K562 (cell line): ENCODE measurements at regions not wholly inside any gene's neighbourhood (a gene's known extent, or its start where the extent isn't known, plus 50 kb on each side); places are given as distances from the start of the nearest gene placed in this dataset.
A peak's percentile ranks its signal among the peaks of the same experiment; 100 is the strongest.

ENCODE experiments used
- BRD4 ChIP-seq: fragments of 200-600 bp; sonication (generic); IDR thresholded peaks from 2 replicates; pipeline ENCODE4 v1.6.1; 2017; ENCODE audit warnings: inconsistent platforms
- CCAR2 ChIP-seq: fragments of 200-400 bp; formaldehyde crosslinking; IDR thresholded peaks from 2 replicates; pipeline ENCODE4 v1.6.1; 2017; ENCODE audit warnings: mild to moderate bottlenecking, low read depth, low read length
- E2F3 ChIP-seq: fragments of 250-450 bp; sonication (Bioruptor Pico); IDR thresholded peaks from 2 replicates; pipeline ENCODE4 v1.4.0; 2020; ENCODE audit warnings: mild to moderate bottlenecking
- FUS ChIP-seq: fragments of 200-400 bp; formaldehyde crosslinking; optimal IDR thresholded peaks from 2 replicates; pipeline ENCODE3; 2017; ENCODE audit warnings: low read depth, low read length
- HMG20A ChIP-seq: fragments of 450-650 bp; formaldehyde crosslinking; conservative IDR thresholded peaks from 2 replicates; pipeline ENCODE4 v1.4.0; 2020; ENCODE audit warnings: mild to moderate bottlenecking, mixed read lengths
- IFI16 ChIP-seq: fragments of 250-450 bp; sonication (Bioruptor Pico); IDR thresholded peaks from 2 replicates; pipeline ENCODE4 v2.1.2; 2022; ENCODE audit warnings: mild to moderate bottlenecking, inconsistent platforms
- ILK ChIP-seq: fragments of 450-650 bp; IDR thresholded peaks from 2 replicates; pipeline ENCODE4 v1.6.1; 2016; ENCODE audit warnings: missing genetic modification characterization, low read depth, mild to moderate bottlenecking, missing compliant biosample characterization, moderate library complexity, borderline replicate concordance
- MBD2 ChIP-seq: sonication (generic); IDR thresholded peaks from 2 replicates; pipeline ENCODE4 v1.6.1; 2016; ENCODE audit warnings: low read depth, borderline replicate concordance
- MTA1 ChIP-seq: fragments of 450-650 bp; IDR thresholded peaks from 2 replicates; pipeline ENCODE4 v1.6.1; 2017; ENCODE audit warnings: borderline replicate concordance
- NFXL1 ChIP-seq: fragments of 450-650 bp; formaldehyde crosslinking; IDR thresholded peaks from 2 replicates; pipeline ENCODE4 v1.4.0; 2021; ENCODE audit warnings: mild to moderate bottlenecking
- POLR2G ChIP-seq: fragments of 200-400 bp; formaldehyde crosslinking; IDR thresholded peaks from 2 replicates; pipeline ENCODE4 v1.6.1; 2017; ENCODE audit warnings: low read depth, mild to moderate bottlenecking, antibody characterized with exemption, low read length, moderate library complexity
- RBM17 ChIP-seq: fragments of 200-400 bp; formaldehyde crosslinking; IDR thresholded peaks from 2 replicates; pipeline ENCODE4 v1.6.1; 2017; ENCODE audit warnings: low read depth, mild to moderate bottlenecking, low read length, borderline replicate concordance
- RCOR1 ChIP-seq, 2 experiments: IDR thresholded peaks; 2 replicates each; pipeline ENCODE4 v1.6.1; 2012; ENCODE audit warnings: low read depth in 2 of 2, low read length in 2 of 2, borderline replicate concordance in 1 of 2, improper control_type of control experiment in 1 of 2
- SOX6 ChIP-seq: fragments of 450-650 bp; IDR thresholded peaks from 2 replicates; pipeline ENCODE4 v1.6.1; 2014; ENCODE audit warnings: mild to moderate bottlenecking
- TCF7L2 ChIP-seq: fragments of 150-350 bp; IDR thresholded peaks from 2 replicates; pipeline ENCODE4 v1.6.1; 2016; ENCODE audit warnings: low read depth, mild to moderate bottlenecking, low read length, moderate library complexity
- XRCC5 ChIP-seq: fragments of 200-400 bp; formaldehyde crosslinking; IDR thresholded peaks from 2 replicates; pipeline ENCODE4 v1.6.1; 2017; ENCODE audit warnings: low read depth, mild to moderate bottlenecking, low read length
- ZNF232 ChIP-seq: sonication (generic); formaldehyde crosslinking; IDR thresholded peaks from 2 replicates; pipeline ENCODE4 v1.8.0; 2022; ENCODE audit warnings: mild to moderate bottlenecking, missing genetic modification reagents
- ZNF239 ChIP-seq: fragments of 250-450 bp; sonication (Bioruptor Pico); IDR thresholded peaks from 2 replicates; pipeline ENCODE4 v1.4.0; 2020; ENCODE audit warnings: mild to moderate bottlenecking
- ZNF75A ChIP-seq: fragments of 450-650 bp; formaldehyde crosslinking; IDR thresholded peaks from 2 replicates; pipeline ENCODE4 v1.4.0; 2020; ENCODE audit warnings: mild to moderate bottlenecking
- TF ChIP-seq, protein P1 (sequence below): sonication (generic); formaldehyde crosslinking; IDR thresholded peaks from 2 replicates; pipeline ENCODE4 v1.8.0; 2023; ENCODE audit warnings: mild to moderate bottlenecking, missing genetic modification reagents
- TF ChIP-seq, protein P2 (sequence below), 2 experiments: fragments of 450-650 bp; IDR thresholded peaks; 2 replicates each; pipeline ENCODE4 v1.6.1; 2018; ENCODE audit warnings: mild to moderate bottlenecking in 2 of 2, low read depth in 1 of 2; ENCODE audit not compliant: partially characterized antibody in 2 of 2
- TF ChIP-seq, protein P3 (sequence below): sonication (generic); formaldehyde crosslinking; IDR thresholded peaks from 2 replicates; pipeline ENCODE4 v1.8.0; 2022; ENCODE audit warnings: mild to moderate bottlenecking, low read depth, missing genetic modification reagents

DNA sequence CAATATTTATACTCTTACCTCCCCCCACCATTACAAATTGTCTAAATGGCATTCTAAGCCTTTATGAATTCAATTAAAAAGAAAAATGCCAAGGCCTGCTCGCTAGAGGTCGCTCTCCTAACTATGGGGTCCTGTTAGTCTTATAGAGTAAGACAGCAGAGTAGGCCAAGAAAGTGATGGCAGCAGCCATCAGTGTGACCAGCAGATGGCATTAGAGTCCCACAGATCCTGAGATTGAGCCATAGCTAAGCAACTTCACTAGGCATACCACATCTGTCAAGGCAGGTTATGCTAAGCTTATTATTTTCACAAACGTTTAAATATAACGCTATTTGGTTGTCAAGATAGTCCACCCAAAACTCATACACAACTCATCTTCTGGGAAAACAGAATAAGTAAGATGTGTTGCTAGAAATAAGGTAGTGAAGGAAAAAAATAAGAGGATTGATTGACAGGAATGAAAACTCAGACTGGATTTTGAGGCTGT lies 57.6 kb upstream of the SCAF8 start (continued):
- TF ChIP-seq, protein P1, sequence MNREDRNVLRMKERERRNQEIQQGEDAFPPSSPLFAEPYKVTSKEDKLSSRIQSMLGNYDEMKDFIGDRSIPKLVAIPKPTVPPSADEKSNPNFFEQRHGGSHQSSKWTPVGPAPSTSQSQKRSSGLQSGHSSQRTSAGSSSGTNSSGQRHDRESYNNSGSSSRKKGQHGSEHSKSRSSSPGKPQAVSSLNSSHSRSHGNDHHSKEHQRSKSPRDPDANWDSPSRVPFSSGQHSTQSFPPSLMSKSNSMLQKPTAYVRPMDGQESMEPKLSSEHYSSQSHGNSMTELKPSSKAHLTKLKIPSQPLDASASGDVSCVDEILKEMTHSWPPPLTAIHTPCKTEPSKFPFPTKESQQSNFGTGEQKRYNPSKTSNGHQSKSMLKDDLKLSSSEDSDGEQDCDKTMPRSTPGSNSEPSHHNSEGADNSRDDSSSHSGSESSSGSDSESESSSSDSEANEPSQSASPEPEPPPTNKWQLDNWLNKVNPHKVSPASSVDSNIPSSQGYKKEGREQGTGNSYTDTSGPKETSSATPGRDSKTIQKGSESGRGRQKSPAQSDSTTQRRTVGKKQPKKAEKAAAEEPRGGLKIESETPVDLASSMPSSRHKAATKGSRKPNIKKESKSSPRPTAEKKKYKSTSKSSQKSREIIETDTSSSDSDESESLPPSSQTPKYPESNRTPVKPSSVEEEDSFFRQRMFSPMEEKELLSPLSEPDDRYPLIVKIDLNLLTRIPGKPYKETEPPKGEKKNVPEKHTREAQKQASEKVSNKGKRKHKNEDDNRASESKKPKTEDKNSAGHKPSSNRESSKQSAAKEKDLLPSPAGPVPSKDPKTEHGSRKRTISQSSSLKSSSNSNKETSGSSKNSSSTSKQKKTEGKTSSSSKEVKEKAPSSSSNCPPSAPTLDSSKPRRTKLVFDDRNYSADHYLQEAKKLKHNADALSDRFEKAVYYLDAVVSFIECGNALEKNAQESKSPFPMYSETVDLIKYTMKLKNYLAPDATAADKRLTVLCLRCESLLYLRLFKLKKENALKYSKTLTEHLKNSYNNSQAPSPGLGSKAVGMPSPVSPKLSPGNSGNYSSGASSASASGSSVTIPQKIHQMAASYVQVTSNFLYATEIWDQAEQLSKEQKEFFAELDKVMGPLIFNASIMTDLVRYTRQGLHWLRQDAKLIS (CRISPR knock-in tag): 0 out of 2 replicates have a peak, but pooled peaks have one; percentile 37
- TF ChIP-seq, protein P2, sequence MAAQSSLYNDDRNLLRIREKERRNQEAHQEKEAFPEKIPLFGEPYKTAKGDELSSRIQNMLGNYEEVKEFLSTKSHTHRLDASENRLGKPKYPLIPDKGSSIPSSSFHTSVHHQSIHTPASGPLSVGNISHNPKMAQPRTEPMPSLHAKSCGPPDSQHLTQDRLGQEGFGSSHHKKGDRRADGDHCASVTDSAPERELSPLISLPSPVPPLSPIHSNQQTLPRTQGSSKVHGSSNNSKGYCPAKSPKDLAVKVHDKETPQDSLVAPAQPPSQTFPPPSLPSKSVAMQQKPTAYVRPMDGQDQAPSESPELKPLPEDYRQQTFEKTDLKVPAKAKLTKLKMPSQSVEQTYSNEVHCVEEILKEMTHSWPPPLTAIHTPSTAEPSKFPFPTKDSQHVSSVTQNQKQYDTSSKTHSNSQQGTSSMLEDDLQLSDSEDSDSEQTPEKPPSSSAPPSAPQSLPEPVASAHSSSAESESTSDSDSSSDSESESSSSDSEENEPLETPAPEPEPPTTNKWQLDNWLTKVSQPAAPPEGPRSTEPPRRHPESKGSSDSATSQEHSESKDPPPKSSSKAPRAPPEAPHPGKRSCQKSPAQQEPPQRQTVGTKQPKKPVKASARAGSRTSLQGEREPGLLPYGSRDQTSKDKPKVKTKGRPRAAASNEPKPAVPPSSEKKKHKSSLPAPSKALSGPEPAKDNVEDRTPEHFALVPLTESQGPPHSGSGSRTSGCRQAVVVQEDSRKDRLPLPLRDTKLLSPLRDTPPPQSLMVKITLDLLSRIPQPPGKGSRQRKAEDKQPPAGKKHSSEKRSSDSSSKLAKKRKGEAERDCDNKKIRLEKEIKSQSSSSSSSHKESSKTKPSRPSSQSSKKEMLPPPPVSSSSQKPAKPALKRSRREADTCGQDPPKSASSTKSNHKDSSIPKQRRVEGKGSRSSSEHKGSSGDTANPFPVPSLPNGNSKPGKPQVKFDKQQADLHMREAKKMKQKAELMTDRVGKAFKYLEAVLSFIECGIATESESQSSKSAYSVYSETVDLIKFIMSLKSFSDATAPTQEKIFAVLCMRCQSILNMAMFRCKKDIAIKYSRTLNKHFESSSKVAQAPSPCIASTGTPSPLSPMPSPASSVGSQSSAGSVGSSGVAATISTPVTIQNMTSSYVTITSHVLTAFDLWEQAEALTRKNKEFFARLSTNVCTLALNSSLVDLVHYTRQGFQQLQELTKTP (IDR thresholded peaks at IDR 0.05; ENCODE audit: low read depth in 1 of 2, partially characterized antibody in 2 of 2): no peak
- TF ChIP-seq SOX6 (peak; percentile 74; the same call in 1 of the 2 replicates), NFXL1 (CRISPR knock-in tag) (no peak), TCF7L2 (no peak), ZNF75A (CRISPR knock-in tag) (no peak), RCOR1 (IDR thresholded peaks at IDR 0.05; ENCODE audit: borderline replicate concordance in 1 of 2, low read depth in 2 of 2, low read length in 2 of 2) (peak in 1 of 2 experiments; percentile 81; a peak in 2 of 4 replicates), POLR2G (no peak), FUS (no peak), BRD4 (no peak), RBM17 (no peak), MBD2 (no peak), ZNF232 (CRISPR knock-in tag) (no peak), CCAR2 (no peak), MTA1 (no peak), HMG20A (CRISPR knock-in tag) (no peak), XRCC5 (peak; percentile 93), ZNF239 (no peak), ILK (tag) (no peak), E2F3 (CRISPR knock-in tag) (no peak), IFI16 (no peak)
- TF ChIP-seq, protein P3, sequence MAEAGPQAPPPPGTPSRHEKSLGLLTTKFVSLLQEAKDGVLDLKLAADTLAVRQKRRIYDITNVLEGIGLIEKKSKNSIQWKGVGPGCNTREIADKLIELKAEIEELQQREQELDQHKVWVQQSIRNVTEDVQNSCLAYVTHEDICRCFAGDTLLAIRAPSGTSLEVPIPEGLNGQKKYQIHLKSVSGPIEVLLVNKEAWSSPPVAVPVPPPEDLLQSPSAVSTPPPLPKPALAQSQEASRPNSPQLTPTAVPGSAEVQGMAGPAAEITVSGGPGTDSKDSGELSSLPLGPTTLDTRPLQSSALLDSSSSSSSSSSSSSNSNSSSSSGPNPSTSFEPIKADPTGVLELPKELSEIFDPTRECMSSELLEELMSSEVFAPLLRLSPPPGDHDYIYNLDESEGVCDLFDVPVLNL (CRISPR knock-in tag): no peak
